D721Med (cell line): ENCODE measurements at regions not wholly inside any gene's neighbourhood (a gene's known extent, or its start where the extent isn't known, plus 50 kb on each side); places are given as distances from the start of the nearest gene placed in this dataset.

Source experiments
- DNase-seq: peaks from one replicate; pipeline ENCODE4 v3.0.0; 2011; ENCODE audit warnings: low spot score; ENCODE audit not compliant: insufficient read length
- FAIRE-seq: peaks from 2 replicates; lab custom pipeline; 2011; peaks lifted over from hg19 to GRCh38; lab: Jason Lieb, UNC
- CTCF ChIP-seq: IDR thresholded peaks from 2 replicates; pipeline ENCODE4 v1.5.1; 2012; ENCODE audit warnings: mild to moderate bottlenecking, control low read depth; ENCODE audit not compliant: insufficient read depth; ENCODE audit errors: missing control alignments

- FAIRE-seq (no peak), DNase-seq (no peak)
- no peak for TF ChIP-seq CTCF
Observed at GRCh38 chr5:33195431-33196165, 245.2 kb upstream of the TARS1 start.

- no peak for FAIRE-seq
- no peak for TF ChIP-seq CTCF
Observed at GRCh38 chr5:33198836-33199235, 241.9 kb upstream of the TARS1 start.

GRCh38 chr5:33203931-33204330 is 236.8 kb upstream of the TARS1 start:
- DNase-seq, result no peak
- no peak for TF ChIP-seq CTCF
- no peak for FAIRE-seq

More at GRCh38 chr5:33198836-33199235, 241.9 kb upstream of the TARS1 start:
- no peak for DNase-seq

GRCh38 chr5:33205079-33205478 is 235.7 kb upstream of the TARS1 start:
- TF ChIP-seq CTCF, result no peak
- FAIRE-seq, result no peak
- DNase-seq, result no peak

GRCh38 chr5:33205727-33206410 is 234.9 kb upstream of the TARS1 start:
- FAIRE-seq, result no peak
- TF ChIP-seq CTCF, result no peak

GRCh38 chr5:33206962-33207506 is 233.7 kb upstream of the TARS1 start:
- FAIRE-seq, result no peak
- DNase-seq, result no peak
- TF ChIP-seq CTCF, result no peak

More at GRCh38 chr5:33205727-33206410, 234.9 kb upstream of the TARS1 start:
- DNase-seq, result no peak
